HCT116 (cell line): ENCODE measurements at regions not wholly inside any gene's neighbourhood (a gene's known extent, or its start where the extent isn't known, plus 50 kb on each side); places are given as distances from the start of the nearest gene placed in this dataset.

Source experiments
- ATAC-seq: fragments of 200-7000 bp; cut with Tn5 transposase; 2 replicates; pipeline ENCODE4 v1.9.1; 2020; ENCODE audit warnings: mild to moderate bottlenecking, moderate library complexity
- BruUV-seq: library from RNA; stranded (reverse); fragments of 400-500 nt; replicated peaks from 2 replicates; lab custom pipeline; 2021; lab: Mats Ljungman, UMichigan
- CTCF ChIA-PET: fragments of 300-600 bp; sonication (Branson Sonifier 250); formaldehyde crosslinking; loops from one replicate; lab custom pipeline; 2021; ENCODE audit warnings: antibody characterized with exemption; lab: Charles Lee
- POLR2A ChIA-PET: fragments of 300-600, 350-600 bp; sonication (Branson Sonifier 250); formaldehyde crosslinking; loops from one replicate; lab custom pipeline; 2021; ENCODE audit warnings: antibody characterized with exemption; lab: Charles Lee
- RAD21 ChIA-PET, 2 experiments: fragments of 300-600 bp; sonication (Branson Sonifier 250); formaldehyde crosslinking; loops; one replicate each; lab custom pipeline; 2023; ENCODE audit warnings: low total read pairs in 2 of 2; ENCODE audit not compliant: uncharacterized antibody in 2 of 2, unreplicated experiment in 2 of 2, low non-redundant PET in 1 of 2; lab: Charles Lee
- DNase-seq: peaks from one replicate; pipeline ENCODE4 v3.0.0-alpha.2; 2010; ENCODE audit warnings: low read depth, low spot score
- H2AFZ ChIP-seq: fragments of 200-600 bp; shearing (Covaris generic), sonication (generic); 2 replicates; pipeline ENCODE4 v1.6.1; 2017; ENCODE audit warnings: low read depth, mixed run types, mixed read lengths, antibody characterized with exemption, low read length; ENCODE audit not compliant: poor library complexity, severe bottlenecking
- H3K27ac ChIP-seq: 2 replicates; pipeline ENCODE4 v1.5.1; 2012; ENCODE audit warnings: low read depth, low read length
- H3K27me3 ChIP-seq: fragments of 200-600 bp; sonication (generic); 2 replicates; pipeline ENCODE4 v1.6.1; 2016; ENCODE audit warnings: mixed run types, low read length, mixed read lengths; ENCODE audit not compliant: insufficient read depth
- H3K36me3 ChIP-seq, 2 experiments: fragments of 200-500 bp in 1 of 2; fragments of 200-600 bp in 1 of 2; sonication (Bioruptor generic) in 1 of 2; sonication (generic) in 1 of 2; 2 replicates each; pipeline versions ENCODE4 v1.5.1 to v1.6.1; 2014 to 2016; ENCODE audit warnings: low read length in 2 of 2, inconsistent platforms in 1 of 2, mixed read lengths in 1 of 2, mixed run types in 1 of 2; ENCODE audit not compliant: insufficient read depth in 2 of 2, control insufficient read depth in 1 of 2
- H3K4me1 ChIP-seq, 2 experiments: fragments of 200-600 bp in 1 of 2; sonication (generic) in 1 of 2; 2 replicates each; pipeline versions ENCODE4 v1.5.1 to v1.6.1; 2012 to 2017; ENCODE audit warnings: low read length in 2 of 2, inconsistent platforms in 1 of 2, mild to moderate bottlenecking in 1 of 2, mixed read lengths in 1 of 2, mixed run types in 1 of 2, moderate library complexity in 1 of 2; ENCODE audit not compliant: insufficient read depth in 2 of 2, control insufficient read depth in 1 of 2
- H3K4me2 ChIP-seq: fragments of 200-600 bp; sonication (generic); 2 replicates; pipeline ENCODE4 v1.6.1; 2017; ENCODE audit warnings: mixed run types, low read length, mixed read lengths
- H3K4me3 ChIP-seq, 2 experiments: fragments of 200-600 bp in 1 of 2; sonication (generic) in 1 of 2; replicated peaks in 1 of 2; 2 replicates each; pipeline ENCODE4 v1.5.1; 2011 to 2016; ENCODE audit warnings: low read length in 2 of 2, control low read depth in 1 of 2, low read depth in 1 of 2, mild to moderate bottlenecking in 1 of 2, mixed read lengths in 1 of 2, mixed run types in 1 of 2
- H3K79me2 ChIP-seq: fragments of 200-600 bp; sonication (generic); 2 replicates; pipeline ENCODE4 v1.6.1; 2017; ENCODE audit warnings: mild to moderate bottlenecking, mixed run types, low read length, moderate library complexity, mixed read lengths; ENCODE audit not compliant: insufficient read depth
- H3K9ac ChIP-seq: fragments of 200-600 bp; sonication (generic); 2 replicates; pipeline ENCODE4 v1.6.1; 2016; ENCODE audit warnings: low read length, mixed read lengths
- H3K9me2 ChIP-seq: fragments of 200-600 bp; sonication (generic), shearing (Covaris generic); 2 replicates; pipeline ENCODE4 v1.6.1; 2017; ENCODE audit warnings: mixed run types, mild to moderate bottlenecking, moderate library complexity; ENCODE audit not compliant: insufficient read depth
- H3K9me3 ChIP-seq, 2 experiments: fragments of 200-500 bp in 1 of 2; fragments of 200-600 bp in 1 of 2; sonication (Bioruptor generic) in 1 of 2; sonication (generic) in 1 of 2; 2 replicates each; pipeline ENCODE4 v1.6.1; 2014 to 2017; ENCODE audit warnings: low read length in 2 of 2, mixed read lengths in 2 of 2, inconsistent platforms in 1 of 2, low read depth in 1 of 2, mild to moderate bottlenecking in 1 of 2, mixed run types in 1 of 2, moderate library complexity in 1 of 2; ENCODE audit not compliant: control insufficient read depth in 1 of 2, insufficient read depth in 1 of 2
- H4K20me1 ChIP-seq: fragments of 200-600 bp; sonication (generic), shearing (Covaris generic); 2 replicates; pipeline ENCODE4 v1.6.1; 2017; ENCODE audit warnings: mixed run types, mild to moderate bottlenecking, moderate library complexity; ENCODE audit not compliant: insufficient read depth
- ATF3 ChIP-seq: IDR thresholded peaks from 2 replicates; pipeline ENCODE4 v1.6.1; 2012
- CBX3 ChIP-seq: IDR thresholded peaks from 2 replicates; pipeline ENCODE4 v1.6.1; 2012; ENCODE audit warnings: low read depth
- CTCF ChIP-seq, 3 experiments: fragments of 200-600 bp in 1 of 3; sonication (generic) in 1 of 3; IDR thresholded peaks in 2 of 3; conservative IDR thresholded peaks in 1 of 3; 2 replicates each; pipeline ENCODE4 v1.5.1; 2012 to 2017; ENCODE audit warnings: low read depth in 2 of 3, low read length in 2 of 3, antibody characterized with exemption in 1 of 3, borderline replicate concordance in 1 of 3, control low read depth in 1 of 3, mild to moderate bottlenecking in 1 of 3, mixed read lengths in 1 of 3, mixed run types in 1 of 3, moderate library complexity in 1 of 3; ENCODE audit not compliant: insufficient read depth in 1 of 3
- ELF1 ChIP-seq: IDR thresholded peaks from 2 replicates; pipeline ENCODE4 v1.6.1; 2012; ENCODE audit warnings: low read depth, borderline replicate concordance
- EZH2phosphoT487 ChIP-seq: fragments of 200-600 bp; IDR thresholded peaks from 2 replicates; pipeline ENCODE4 v1.6.1; 2018; ENCODE audit warnings: antibody characterized with exemption, borderline replicate concordance
- POLR2AphosphoS5 ChIP-seq: IDR thresholded peaks from 2 replicates; pipeline ENCODE4 v1.6.1; 2011; ENCODE audit warnings: mild to moderate bottlenecking, low read depth, low read length, moderate library complexity
- SIN3A ChIP-seq: IDR thresholded peaks from 2 replicates; pipeline ENCODE4 v1.6.1; 2012; ENCODE audit warnings: low read depth
- ZBTB33 ChIP-seq: IDR thresholded peaks from 2 replicates; pipeline ENCODE4 v1.6.1; 2011; ENCODE audit warnings: mild to moderate bottlenecking, low read length, moderate library complexity; ENCODE audit not compliant: insufficient replicate concordance; ENCODE audit errors: extremely low read depth
- ZFX ChIP-seq: fragments of 450-650 bp; IDR thresholded peaks from 2 replicates; pipeline ENCODE4 v1.6.1; 2017
- ZNF274 ChIP-seq: fragments of 200-500 bp; sonication (Bioruptor generic); IDR thresholded peaks from 2 replicates; pipeline ENCODE4 v1.6.1; 2014; ENCODE audit warnings: mild to moderate bottlenecking, low read depth, low read length, inconsistent platforms
- intact Hi-C: fragments of 100-400 bp; cut with micrococcal nuclease; formaldehyde crosslinking; loops from 2 replicates; pipeline ENCODE4 v1.10.0; 2022

GRCh38 chr13:40172878-40173277, 493.6 kb downstream of the FOXO1 start:
- ChIA-PET CTCF (no interaction called here), POLR2A (no interaction called here), RAD21 (no interaction called here)
- no peaks in the 10 kb centered on the region for H3K79me2 ChIP-seq
- TF ChIP-seq POLR2AphosphoS5: no peak
- no peak for TF ChIP-seq EZH2phosphoT487
- no peak for TF ChIP-seq CTCF (IDR thresholded peaks at IDR 0.05 in 2 of 3, conservative IDR thresholded peaks at IDR 0.05 in 1 of 3; ENCODE audit: borderline replicate concordance in 1 of 3, insufficient read depth in 1 of 3, low read depth in 2 of 3, low read length in 2 of 3)
- intact Hi-C loops: no loop called here
- no peak overlapping the region for H2AFZ ChIP-seq
- H3K27me3 ChIP-seq: no peaks in the 10 kb centered on the region
- no peak overlapping the region for H3K27ac ChIP-seq
- H3K9ac ChIP-seq: no peak overlapping the region
- no peaks in the 10 kb centered on the region for H3K9me2 ChIP-seq
- H3K9me3 ChIP-seq: no peaks in the 10 kb centered on the region
- ATAC-seq (no peak), DNase-seq (no peak)
- peaks cover 0 to 11% of the 10 kb centered on the region in 2 experiments; a peak in 2 of 4 replicates for H3K4me1 ChIP-seq
- no peak overlapping the region for H3K4me3 ChIP-seq
- H3K4me2 ChIP-seq: no peak overlapping the region
- BruUV-seq: no TSS peak
- no peaks in the 10 kb centered on the region; a peak in 1 of 4 replicates for H3K36me3 ChIP-seq
- no peaks in the 10 kb centered on the region for H4K20me1 ChIP-seq

GRCh38 chr13:40175639-40176038, 490.8 kb downstream of the FOXO1 start:
- Histone ChIP-seq H3K4me3 (no peak overlapping the region), H3K9me3 (no peaks in the 10 kb centered on the region), H4K20me1 (no peaks in the 10 kb centered on the region), H3K9me2 (no peaks in the 10 kb centered on the region), H3K27ac (no peak overlapping the region), H3K9ac (no peak overlapping the region), H3K4me1 (peaks cover 0 to 8% of the 10 kb centered on the region in 2 experiments; a peak in 2 of 4 replicates), H2AFZ (no peak overlapping the region), H3K36me3 (no peaks in the 10 kb centered on the region; a peak in 1 of 4 replicates), H3K79me2 (no peaks in the 10 kb centered on the region), H3K4me2 (no peak overlapping the region), H3K27me3 (no peaks in the 10 kb centered on the region)
- DNase-seq (no peak), ATAC-seq (no peak)
- intact Hi-C loops: no loop called here
- CTCF ChIA-PET: no interaction called here
- POLR2A ChIA-PET: no interaction called here
- no peak for TF ChIP-seq ZNF274
- no peak for TF ChIP-seq CBX3
- TF ChIP-seq ZBTB33: no peak
- TF ChIP-seq ZFX: no peak
- no peak for TF ChIP-seq ELF1
- TF ChIP-seq SIN3A: no peak
- TF ChIP-seq ATF3: no peak
- BruUV-seq: no TSS peak
- RAD21 ChIA-PET: no interaction called here
